Activated CD4-positive, alpha-beta T cell treated with anti-CD3 and anti-CD28 coated beads for 1 hour (primary cell): ENCODE measurements at regions not wholly inside any gene's neighbourhood (a gene's known extent, or its start where the extent isn't known, plus 50 kb on each side); places are given as distances from the start of the nearest gene placed in this dataset.

Source experiments
- DNase-seq: peaks from one replicate; pipeline ENCODE4 v3.0.0-alpha.2; 2020

DNA sequence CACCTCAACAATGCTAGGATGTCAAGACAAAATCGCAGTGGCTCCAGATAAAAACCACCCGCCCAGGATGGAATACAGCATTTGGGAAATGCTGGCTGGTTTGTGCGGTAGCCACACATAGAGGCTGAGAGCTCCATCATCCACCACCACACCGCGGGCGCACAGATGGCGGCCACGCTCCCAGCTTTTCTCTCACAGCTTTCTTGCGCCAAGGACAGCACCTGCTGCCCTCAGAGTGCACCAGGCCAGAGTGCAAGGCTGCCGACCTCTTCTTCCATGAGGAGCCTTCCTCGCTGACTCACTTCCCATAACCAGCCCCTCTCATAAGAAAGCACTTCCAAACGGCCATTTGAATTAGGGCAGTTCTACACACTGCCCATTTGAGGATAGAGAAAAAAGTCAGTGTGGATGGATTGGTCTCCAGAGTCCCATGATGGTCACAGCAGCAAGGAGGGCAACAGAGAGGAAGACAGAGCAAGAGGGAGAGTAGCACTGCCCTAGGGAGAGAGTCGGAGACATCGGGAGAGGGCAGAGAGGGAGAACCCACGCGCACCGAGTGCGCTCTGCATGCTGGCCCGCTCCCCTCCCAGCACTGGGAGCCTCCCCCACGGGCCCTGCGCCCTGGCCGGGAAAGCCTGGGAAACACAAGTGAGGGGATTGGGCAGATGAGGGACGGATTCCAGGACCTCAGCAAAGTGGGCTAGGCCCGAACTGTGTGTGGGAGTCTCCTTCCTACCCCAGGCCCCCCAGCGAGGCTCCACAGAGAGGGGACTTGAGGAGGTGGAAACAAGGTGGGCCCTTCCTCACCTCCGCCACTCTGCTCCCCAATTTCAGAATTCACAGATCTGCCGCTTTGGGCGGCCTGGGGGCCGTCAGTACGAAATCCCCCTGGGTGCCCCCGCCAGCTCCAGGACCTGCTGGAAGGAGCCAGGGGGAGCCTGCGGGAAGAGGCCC, 156.9 kb downstream of the USP12 start:
- no peak for DNase-seq

DNA sequence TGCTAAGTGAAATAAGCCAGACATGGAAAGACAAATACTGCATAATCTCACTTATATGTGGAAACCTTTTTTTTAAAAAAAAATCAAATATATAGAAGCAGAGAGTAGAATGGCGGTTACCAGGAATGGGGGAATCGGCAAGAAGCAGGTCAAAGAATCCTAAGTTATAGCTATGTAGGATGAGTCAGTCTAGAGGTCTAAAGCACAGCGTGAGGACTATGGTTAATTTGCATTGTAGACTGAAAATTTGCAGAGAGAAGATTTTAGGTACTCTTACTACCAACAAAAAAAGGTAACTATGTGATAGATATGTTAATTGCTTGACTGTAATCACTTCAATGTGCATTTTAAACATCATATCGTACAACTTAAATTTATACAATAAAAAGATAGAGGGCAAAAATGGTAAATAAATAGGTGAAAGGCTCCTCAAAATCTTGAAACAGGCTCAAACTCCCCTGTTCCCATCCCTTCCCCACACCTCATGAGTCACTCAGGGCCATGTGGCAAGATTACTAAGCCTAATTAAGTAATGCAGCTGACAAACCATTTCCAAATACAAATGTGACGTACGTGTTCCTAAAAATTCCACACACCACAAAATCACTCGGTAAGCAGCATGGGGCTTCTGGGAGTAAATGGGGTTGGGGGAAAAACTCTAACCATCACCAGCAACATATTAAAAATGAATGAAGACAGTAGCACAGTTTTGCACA, 159.0 kb downstream of the USP12 start:
- no peak for DNase-seq

DNA sequence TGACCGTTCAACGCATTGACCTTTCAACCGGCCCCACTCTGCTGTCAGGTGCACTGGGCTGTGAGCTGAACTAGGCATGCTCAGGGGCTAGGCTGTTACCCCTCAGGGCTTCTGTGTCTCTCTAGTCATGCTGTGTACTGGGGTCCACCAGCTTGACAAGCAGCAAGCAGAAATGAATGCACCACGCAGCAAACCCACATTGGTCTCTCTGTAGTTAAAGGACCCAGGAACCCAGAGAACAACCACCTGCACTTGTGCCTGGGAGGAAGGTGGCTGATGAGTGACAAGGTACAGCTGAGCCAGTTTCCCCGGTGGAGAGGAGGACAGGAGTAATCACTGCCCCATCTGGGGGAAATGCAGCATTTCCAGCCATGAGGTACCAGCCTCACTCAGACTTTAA, 159.9 kb downstream of the USP12 start:
- DNase-seq = no peak

DNA sequence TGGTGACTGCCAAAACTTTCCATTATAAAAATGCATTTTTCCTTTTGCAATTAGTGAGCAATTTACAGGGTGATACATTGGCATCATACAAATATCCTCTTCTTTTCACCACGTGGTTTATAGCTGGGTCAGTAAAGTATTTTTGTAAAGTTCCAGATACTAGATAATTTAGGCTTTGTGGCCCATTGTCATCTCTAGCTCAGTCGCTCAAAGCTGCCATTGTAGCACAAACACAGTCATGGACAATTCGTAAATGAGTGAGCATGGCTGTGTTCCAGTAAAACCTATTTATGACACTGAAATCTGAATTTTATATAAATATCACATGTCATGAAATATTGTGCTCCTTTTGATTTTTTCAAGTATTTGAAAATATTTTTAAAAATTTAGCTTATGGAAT, 162.9 kb downstream of the USP12 start:
- no peak for DNase-seq

DNA sequence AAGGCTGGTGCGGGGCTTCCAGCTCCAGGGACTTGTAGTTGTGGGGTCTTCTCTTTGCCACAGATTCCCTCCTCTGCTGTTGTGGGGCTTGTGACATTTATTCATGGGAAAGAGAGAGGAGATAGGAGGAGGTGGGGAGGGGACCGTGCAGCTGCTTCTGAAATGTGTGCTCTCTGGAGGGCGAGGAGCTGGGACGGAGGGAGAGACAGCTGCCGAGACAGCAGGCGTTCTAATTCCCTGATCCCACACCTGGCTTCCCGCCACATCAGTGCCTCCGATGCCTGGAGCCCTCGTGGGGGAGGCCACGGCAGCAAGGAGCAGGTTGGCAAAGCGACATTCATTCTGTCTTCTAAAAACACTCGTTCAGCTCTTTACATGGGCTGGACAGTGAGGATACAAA, 164.4 kb downstream of the USP12 start:
- DNase-seq = no peak

DNA sequence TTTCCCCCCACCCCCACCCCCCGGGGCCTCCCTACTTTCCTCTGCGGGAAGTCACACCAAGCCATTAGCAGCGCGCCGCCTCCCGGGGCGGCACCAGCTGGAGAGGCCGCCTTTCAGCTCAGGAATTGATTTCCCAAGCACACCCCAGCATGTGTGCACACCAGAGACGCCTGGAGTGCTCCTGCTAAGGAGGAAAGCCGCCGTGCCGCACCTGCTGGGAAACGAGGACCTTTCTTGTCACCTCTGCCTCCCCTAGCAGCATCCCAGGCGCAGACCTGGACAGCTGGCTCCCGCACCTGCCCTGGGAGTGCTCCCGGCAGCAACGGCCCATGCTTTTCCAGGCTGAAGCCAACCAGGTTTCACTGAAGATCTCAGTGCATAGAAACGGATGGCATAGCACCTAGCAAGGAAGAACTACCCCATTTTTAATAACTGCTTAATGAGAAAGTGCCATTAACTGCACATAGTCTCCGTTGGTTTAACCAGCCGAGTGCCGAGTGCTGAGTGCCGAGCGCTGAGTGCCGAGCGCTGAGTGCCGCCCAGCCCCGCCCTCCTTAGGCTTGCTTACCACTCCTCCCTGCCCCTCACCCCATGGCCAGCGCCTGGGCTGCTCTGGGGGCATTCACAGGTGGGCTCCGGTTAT, 165.0 kb downstream of the USP12 start:
- no peak for DNase-seq

DNA sequence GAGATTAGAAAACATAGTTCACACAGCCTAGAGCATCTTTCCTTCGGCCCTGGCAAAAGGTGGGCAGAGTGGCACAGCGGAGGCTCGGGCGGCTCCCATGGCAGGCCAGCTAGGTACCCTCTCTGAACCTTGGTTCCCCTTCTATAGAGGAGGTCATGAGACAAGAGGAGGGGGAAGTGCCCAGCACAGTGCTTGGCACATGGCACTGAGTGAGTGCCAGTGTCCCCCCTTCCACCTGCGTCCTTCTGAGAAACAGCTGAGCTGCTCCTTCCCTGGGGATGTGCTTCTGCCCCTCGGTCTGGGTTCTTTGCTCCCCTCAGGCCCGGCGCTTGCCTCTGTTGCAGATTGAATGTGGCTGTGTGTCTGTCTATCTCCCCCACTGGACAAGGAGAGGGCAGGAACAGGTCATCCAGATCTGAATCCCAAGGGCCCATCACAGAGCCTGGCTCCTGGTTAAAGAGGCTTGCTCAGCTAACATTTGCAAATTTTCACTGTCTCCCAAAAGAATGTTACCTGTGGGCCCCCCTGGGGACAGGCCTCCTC, 165.6 kb downstream of the USP12 start:
- DNase-seq = no peak

DNA sequence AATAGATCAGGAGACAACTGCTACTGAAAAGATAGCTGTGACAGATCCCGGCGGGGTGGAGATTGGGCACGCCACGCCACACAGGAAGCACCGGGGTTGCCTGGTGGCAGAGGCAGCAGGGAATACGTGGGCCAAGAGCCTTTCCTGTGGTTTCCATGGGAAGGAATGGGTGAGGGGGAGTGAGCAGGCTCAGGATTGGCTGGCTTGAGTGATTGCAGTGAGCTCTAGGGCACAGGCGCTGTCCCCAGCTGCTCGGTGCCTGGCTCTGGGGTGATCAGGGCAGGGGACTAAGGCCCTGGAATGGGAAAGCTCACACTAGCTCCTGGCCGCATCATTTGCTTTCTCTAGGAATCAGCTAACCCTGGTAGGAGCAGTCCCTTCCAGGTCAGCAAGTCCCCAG, 166.1 kb downstream of the USP12 start:
- no peak for DNase-seq

DNA sequence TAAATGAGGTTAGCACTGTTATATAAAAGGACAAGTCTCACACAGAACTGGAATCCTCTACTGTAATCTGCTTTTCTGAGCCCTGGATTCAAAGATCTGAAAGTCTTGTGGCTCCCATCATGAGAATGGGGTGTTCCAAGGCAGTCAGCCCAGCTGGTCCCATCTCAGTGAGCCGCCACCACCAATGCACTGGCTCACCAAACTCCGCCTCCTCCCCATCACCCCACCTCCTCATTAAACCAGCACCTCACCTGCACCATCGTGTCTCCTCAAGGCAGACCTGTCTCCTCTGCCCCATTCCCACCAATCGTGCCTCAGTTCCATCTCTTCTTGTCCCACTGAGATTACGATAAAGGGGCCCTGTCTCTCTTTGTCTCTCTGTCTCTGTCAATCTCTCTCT, 166.7 kb downstream of the USP12 start:
- DNase-seq = no peak

DNA sequence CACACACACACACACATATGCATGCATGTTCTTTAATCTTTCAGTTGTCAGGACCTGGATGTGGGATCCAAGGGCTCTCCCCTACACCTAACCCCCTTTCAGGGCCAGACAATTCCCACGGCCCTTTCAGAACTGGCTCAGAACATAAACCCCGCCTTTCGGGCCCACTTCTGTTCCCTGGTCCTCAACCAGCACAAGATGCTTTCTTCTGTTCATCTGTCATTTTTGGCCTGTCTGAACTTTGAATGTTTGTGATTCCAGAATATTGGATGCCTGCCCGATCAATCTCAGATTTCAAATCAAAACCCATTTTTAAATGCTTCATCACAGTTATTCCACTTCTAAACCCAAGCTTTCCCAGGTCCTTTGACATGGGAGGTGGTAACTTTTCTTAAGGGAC, 167.3 kb downstream of the USP12 start:
- DNase-seq = no peak

DNA sequence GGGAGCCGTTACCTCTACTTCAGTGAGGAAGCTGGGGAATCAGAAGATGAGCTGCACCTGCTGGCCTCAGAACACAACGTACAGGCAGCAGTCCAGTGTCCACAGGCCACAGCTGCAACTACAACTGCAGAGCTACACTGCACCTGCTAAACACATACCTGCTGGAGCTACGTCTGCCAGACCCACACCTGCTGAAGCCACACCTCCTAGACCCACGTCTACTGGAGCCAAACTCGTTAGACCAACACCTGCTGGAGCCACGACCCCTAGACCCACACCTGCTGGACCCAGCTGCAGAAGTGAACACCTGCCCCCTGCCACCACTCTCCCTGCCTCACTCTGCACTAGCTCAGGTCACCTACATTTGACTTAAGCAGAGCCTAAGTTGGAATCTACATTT, 169.9 kb downstream of the USP12 start:
- no peak for DNase-seq

DNA sequence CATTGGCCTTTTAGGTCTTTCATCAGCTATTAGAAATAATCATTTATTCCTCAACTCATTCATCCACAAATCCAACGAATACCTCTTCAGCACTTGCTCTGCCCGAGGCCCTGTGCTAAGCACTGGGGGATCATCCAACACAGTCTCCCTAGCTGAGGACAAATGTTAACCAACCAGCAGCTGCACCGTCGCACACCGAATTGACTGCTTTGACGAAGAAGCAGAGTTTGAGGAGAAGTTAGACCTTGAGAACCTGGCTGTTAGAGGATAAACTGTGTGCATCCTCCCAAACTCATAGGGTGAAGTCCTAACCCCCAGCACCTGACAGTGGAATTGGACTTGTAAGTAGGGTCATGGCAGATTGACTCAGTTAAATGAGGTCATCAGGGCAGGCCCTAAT, 170.9 kb downstream of the USP12 start:
- no peak for DNase-seq

DNA sequence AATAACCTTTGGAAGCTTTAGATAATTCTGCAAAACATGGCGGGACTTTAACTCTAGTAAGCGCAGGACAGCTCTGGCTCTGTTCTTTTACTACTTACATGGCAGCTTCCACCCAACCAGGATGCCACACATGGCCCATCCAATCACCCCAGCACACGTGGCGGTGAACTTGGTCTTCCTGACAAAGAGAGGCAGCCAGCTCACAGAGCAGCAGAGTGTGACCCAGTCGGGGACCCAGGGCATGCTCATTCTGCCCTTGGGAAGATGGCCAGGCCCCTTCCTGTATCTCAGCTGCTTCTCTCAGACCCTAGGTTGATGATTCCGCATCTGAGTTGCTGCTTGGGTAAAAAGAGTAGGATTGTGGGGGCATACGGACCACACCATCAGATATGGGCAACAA, 172.1 kb downstream of the USP12 start:
- DNase-seq = no peak

DNA sequence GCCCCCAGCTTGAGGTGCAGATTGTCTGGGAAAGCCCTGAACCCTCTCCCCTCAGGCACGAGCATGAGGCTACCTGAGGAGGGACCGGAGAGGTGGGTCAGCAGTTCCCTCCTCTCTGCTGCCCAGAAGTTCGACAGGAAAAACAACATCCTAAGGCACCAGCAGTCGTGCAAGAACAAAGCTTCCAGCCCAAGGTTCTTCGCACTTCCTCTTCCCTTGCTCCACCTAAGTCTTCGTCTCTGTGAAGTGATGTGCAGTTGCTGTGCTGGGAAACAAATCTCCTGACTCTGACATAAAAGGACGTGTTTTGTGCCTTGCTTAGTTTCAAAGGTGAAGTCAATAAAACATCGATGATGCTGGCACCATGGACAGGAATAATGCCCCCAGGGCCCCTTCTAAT, 173.3 kb downstream of the USP12 start:
- no peak for DNase-seq

DNA sequence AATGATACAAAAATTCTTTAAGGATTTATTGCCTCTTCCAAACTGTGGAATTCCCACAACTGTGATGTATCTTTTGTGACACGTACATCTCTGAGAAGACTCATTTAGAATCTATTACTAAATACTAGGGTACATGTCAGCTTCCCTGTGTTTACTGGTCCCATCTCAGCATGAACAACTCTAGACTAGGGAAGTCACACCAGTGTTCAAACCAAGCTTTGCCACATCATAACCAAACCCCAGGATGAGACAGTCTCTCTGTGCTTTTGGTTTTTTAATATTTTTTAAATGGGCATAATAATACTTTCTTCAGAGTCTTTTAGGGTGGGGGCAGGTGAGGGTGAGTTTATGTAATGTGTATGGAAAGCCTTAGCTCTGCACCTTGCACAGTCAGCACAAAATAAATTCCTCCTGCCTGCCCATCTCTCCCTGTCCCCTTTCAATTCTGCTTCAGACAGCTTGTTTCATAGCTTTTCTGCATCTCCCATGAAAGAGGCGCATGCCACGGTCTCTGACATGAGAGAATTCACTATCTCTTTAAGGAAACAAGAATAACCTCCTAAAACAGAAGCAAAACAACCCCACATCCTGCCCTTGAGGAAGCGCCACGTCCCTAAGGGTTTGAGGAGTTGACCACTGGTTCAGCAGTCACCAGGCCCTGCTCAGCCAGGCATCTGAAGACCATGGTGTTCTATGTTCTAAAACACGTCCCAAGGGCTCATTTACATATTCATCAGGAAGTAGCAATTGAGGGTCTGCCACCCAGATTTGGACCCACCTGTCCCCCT, 174.5 kb downstream of the USP12 start:
- DNase-seq = no peak

DNA sequence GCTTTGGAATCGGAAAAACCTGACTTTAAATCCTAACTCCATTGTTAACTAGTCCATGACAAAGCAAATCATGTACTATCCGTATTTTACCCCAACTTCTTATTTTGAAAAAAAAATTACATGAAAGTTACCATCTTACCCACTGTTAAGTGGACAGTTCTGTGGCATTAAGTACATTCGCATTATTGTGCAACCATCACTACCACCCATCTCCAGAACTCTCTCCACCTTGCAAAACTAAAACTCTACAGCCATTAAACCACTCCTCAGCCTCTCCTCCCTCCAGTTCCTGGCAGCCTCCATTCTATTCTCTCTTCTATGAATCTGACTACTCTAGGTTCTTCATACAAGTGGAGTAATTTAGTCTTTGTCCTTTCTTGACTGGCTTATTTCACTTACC, 176.5 kb downstream of the USP12 start:
- no peak for DNase-seq

DNA sequence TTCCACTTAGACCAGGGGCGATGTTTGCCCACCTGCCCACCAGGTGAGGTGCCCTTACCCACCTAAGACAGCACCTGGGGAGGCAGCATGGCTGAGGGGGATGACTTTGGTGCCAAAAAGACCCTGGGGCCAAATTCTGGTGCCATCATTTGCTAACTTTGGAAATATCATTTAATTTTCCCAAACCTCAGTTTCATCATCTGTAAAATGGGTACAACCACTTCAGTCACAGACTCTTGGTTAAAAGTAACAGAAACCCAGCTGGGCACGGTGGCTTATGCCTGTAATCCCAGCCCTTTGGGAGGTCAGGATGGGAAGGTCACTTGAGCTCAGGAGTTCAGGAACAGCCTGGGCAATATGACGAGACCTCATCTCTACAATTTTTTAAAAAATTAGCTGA, 177.8 kb downstream of the USP12 start:
- DNase-seq = no peak

DNA sequence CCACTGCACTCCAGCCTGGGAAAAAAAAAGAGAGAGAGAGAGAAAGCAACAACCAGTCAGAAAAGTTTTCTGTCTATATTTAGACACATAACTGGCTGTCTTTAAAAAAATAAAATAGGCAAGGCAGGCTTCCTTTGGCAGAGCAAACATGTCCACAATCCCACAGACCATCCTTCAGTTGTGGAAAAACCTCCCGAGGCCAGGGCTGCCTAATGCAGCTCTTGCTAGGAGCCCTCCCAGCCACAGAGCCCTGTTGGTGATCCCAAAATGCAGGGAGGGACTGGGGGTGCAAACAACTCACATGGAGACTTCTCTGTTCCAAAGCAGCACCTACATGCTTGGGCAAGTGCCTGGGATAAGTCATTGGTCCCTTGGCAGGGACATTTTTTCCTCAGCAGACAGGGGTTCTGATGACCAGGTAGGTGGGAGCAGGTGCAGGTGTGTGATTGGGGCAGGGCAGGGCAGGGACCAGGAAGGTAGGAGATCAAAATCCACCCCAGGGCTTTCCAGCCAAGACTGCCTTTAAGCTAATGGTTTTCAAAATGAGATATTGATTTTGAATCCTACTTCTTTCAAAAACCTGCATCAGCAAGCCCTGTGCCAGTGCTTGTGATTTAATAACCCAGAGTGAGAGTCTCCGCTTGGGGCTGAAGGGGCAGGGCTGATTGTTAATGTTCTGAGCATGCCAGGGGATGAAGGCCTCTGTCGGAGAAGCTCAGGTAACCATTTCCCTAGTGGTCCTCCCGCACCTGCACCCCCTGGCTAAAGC, 178.5 kb downstream of the USP12 start:
- no peak for DNase-seq

DNA sequence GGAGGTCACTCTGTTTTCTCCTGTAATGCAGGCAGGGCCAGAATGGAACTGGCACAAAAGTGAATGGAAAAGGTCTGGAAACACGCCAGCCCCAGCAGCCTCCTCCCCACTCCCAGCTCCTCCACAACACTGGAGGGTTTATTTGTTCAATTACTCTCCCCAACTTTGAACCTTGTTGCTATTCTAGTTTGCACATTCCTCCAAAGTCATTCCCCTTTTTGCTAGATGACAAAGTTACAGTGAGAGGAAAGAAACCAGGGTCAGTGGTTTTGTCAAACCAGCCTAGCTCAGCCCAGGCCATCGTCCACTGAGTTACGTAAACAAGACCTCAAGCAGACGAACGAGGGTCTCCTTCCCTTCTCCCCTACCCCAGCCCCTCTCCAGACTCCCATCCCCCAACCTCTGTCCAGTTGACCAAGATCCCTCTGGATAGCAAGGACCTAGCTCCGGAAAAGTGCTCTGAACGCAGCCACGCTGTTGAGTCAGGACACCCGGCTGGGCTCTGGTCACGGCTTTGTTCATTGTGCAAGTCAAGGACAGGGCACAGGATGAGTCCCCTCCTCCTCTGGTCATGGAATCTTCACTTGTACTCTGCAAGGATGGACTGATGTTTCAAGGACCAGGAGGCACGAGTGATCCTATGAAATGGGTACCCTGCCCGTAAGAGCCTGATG, 180.0 kb downstream of the USP12 start:
- DNase-seq = no peak

DNA sequence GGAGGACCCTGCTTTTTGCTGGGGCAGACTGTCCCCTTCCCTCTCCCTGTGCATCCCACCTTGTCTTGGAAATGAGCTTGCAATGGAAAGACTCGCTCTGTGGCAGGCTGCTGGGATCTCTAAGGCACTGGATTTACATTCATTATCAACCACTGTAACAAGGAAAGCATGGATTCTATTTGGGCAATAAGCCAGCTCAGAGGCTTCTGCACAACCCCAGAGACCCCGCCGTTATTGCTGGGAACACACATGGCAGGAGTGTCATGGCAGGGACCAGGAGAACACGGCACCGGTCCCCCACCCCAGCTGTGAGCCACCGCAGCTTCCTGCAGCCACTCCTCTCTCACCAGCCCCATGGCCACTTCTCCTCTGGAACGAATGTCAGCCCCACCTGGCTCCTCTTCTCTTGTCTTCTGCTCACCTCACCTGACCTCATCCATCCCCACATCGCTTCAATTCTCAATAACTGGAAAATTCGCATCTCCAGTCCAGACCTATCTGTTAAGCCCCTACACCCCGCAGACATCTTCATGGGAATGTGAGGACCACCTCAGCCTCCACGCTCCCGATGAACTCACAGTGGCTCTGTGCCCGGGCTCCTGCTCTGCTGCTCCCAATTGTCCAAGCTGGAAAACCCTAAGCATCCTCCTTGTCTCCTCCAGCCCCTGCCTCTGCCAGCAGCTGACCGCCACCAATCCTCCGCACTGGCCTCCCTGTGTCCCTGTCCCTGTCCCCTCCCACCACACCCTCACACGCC, 181.5 kb downstream of the USP12 start:
- no peak for DNase-seq
